Thoracic aorta (tissue), 2 donors: ENCODE measurements at regions not wholly inside any gene's neighbourhood (a gene's known extent, or its start where the extent isn't known, plus 50 kb on each side); places are given as distances from the start of the nearest gene placed in this dataset.

Experiments
- ATAC-seq: fragments of 150-250 bp; one replicate; pipeline ENCODE4 v1.8.0; 2017; ENCODE audit warnings: low read depth; ENCODE audit not compliant: insufficient number of reproducible peaks, low FRiP score
- DNase-seq: peaks from one replicate; pipeline ENCODE4 v3.0.0-alpha.2; 2020; ENCODE audit warnings: low spot score
- H3K27ac ChIP-seq, 2 donors: fragments of 200-600 bp; sonication (generic); 1 replicate in 1 of 2; 2 replicates in 1 of 2; pipeline ENCODE4 v1.5.1; 2016; ENCODE audit warnings: mild to moderate bottlenecking in 2 of 2, moderate library complexity in 2 of 2
- H3K27me3 ChIP-seq: fragments of 200-600 bp; sonication (generic); replicated peaks from 2 replicates; pipeline ENCODE4 v1.6.0; 2016; ENCODE audit warnings: mild to moderate bottlenecking; ENCODE audit not compliant: insufficient read depth
- H3K36me3 ChIP-seq: fragments of 200-600 bp; sonication (generic); one replicate; pipeline ENCODE4 v1.5.1; 2016
- H3K4me1 ChIP-seq, 2 donors: fragments of 200-600 bp; sonication (generic); 1 replicate in 1 of 2; 2 replicates in 1 of 2; pipeline versions ENCODE4 v1.5.1 to v1.6.0; 2016; ENCODE audit warnings: low read depth in 2 of 2, mild to moderate bottlenecking in 1 of 2; ENCODE audit not compliant: control insufficient read depth in 1 of 2
- H3K4me3 ChIP-seq: fragments of 200-600 bp; sonication (generic); 2 replicates; pipeline ENCODE4 v1.5.1; 2016; ENCODE audit warnings: mild to moderate bottlenecking
- H3K9me3 ChIP-seq: fragments of 200-600 bp; sonication (generic); 2 replicates; pipeline ENCODE4 v1.5.1; 2016
- CTCF ChIP-seq: fragments of 200-600 bp; sonication (generic); IDR thresholded peaks from one replicate; pipeline ENCODE4 v1.5.1; 2019; ENCODE audit warnings: antibody characterized with exemption

DNA sequence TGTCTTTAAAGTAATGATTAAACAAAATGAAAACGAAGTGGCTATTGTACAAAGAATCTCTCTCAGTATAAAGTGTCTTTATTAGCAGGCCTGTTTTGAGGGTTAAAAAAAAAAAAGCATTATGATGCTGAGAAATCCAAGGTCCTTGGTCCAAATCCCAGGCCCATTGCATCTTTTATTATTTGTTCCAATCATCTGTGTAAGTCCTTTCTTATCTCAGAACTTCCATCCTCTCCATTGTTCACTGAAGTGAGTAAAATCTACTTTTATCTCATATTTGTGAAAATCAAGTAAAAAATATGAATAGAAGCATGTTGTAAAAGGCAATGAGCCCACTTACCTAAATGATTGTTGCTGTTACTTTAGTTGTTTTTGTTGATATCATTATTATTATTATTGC, 499.1 kb upstream of the JAG1 start:
- Histone ChIP-seq H3K36me3 (no peaks in the 10 kb centered on the region), H3K4me3 (no peak overlapping the region), H3K9me3 (no peaks in the 10 kb centered on the region), H3K4me1 (peaks cover 11 to 34% of the 10 kb centered on the region in 2 donors), H3K27ac (no peak overlapping the region), H3K27me3 (no peaks in the 10 kb centered on the region)
- ATAC-seq (no peak), DNase-seq (no peak)
- no peak for TF ChIP-seq CTCF

- DNase-seq (no peak), ATAC-seq (no peak)
- H3K36me3 ChIP-seq = no peaks in the 10 kb centered on the region
- H3K27me3 ChIP-seq = no peaks in the 10 kb centered on the region
- peaks cover 11 to 38% of the 10 kb centered on the region in 2 donors for H3K4me1 ChIP-seq
- H3K9me3 ChIP-seq = no peaks in the 10 kb centered on the region
- no peak for TF ChIP-seq CTCF
- no peak overlapping the region for H3K27ac ChIP-seq
- H3K4me3 ChIP-seq = no peak overlapping the region
These were observed 500.1 kb upstream of the JAG1 start for GRCh38 chr20:11173916-11174315.

- Histone ChIP-seq H3K4me3 (no peak overlapping the region), H3K27ac (no peak overlapping the region), H3K36me3 (no peaks in the 10 kb centered on the region), H3K9me3 (no peaks in the 10 kb centered on the region), H3K27me3 (no peaks in the 10 kb centered on the region), H3K4me1 (peaks cover 13 to 38% of the 10 kb centered on the region in 2 donors)
- ATAC-seq (no peak), DNase-seq (no peak)
- TF ChIP-seq CTCF = no peak
These were observed 501.1 kb upstream of the JAG1 start for GRCh38 chr20:11174861-11175260.

GRCh38 chr20:11176431-11176830, 502.6 kb upstream of the JAG1 start:
- H3K4me1 ChIP-seq = peaks cover 3 to 23% of the 10 kb centered on the region in 2 donors
- H3K4me3 ChIP-seq = no peak overlapping the region
- DNase-seq = no peak
- H3K27me3 ChIP-seq = no peaks in the 10 kb centered on the region
- no peaks in the 10 kb centered on the region for H3K36me3 ChIP-seq
- H3K27ac ChIP-seq = no peak overlapping the region
- no peak for TF ChIP-seq CTCF
- no peak for ATAC-seq
- H3K9me3 ChIP-seq = no peaks in the 10 kb centered on the region

DNA sequence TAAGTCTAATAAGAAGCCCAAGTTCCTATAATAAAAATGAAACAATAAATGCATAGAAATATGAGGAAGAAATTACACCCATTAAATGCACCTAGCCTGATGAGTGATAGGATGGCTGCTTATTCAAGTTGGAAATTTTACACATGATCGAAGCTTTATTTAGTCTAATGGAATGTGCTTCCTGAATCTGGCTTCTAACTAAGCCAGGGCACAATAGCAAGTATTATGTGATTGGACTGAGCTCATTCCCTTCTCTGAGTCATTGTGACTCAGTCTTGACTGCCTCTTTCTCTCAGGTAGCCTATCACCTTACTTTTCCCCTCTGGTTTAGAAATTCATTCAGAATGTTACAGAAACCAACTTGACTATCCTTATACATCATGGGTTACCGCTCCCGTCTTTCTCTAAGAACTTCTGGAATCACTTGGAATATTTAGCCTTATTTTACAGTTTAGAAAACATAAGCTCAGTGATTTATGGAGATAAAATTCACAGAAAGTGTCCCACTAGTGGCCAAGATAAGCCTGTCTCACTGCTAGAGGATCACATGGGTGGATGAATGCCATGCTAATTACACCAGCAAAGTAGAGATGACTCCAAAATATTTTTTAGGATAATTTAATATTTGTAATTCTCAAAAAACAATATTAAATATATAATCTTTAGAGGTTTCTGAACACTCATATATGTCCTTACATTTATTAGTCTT, 505.3 kb upstream of the JAG1 start:
- Histone ChIP-seq H3K4me3 (no peak overlapping the region), H3K9me3 (no peaks in the 10 kb centered on the region), H3K4me1 (peaks cover 3 to 23% of the 10 kb centered on the region in 2 donors), H3K27ac (no peak overlapping the region), H3K27me3 (no peaks in the 10 kb centered on the region), H3K36me3 (no peaks in the 10 kb centered on the region)
- TF ChIP-seq CTCF = no peak
- ATAC-seq (peak; percentile 41), DNase-seq (no peak)
